ENCODE measurements at regions not wholly inside any gene's neighbourhood (a gene's known extent, or its start where the extent isn't known, plus 50 kb on each side); places are given as distances from the start of the nearest gene placed in this dataset.

DNA sequence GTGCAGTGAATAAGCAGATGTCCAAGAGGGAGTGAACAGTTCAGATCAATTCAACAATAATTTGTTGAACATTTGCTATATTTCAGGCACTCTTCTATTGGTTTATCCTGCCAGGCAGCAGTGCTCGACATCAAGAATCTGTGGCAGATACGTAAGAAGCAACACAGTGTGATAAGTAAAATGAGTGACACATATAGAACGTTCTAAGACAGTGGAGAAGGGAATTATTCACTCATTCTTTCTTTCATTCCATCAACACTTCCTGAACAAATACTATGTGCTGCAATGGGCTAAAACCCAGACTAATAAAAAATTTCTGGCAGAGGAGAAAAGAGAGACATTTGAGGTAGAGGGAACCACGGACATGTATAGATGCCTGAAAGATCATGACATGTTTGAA, 89.9 kb upstream of the GLIS3 start:
- Histone ChIP-seq H3K36me3 (no peaks in the 10 kb centered on the region), H3K27me3 (no peaks in the 10 kb centered on the region), H3K4me1 (no peaks in the 10 kb centered on the region), H3K27ac (no peak overlapping the region), H3K9me3 (no peaks in the 10 kb centered on the region), H3K4me3 (no peak overlapping the region)
- 69 to 83% methylated on average over 1 to 4 of the region's 4 CpGs for WGBS, 2 donors (ENCODE audit: low coverage in 1 of 2)
- TF ChIP-seq EP300 (IDR thresholded peaks at IDR 0.05), result no peak
- TF ChIP-seq POLR2AphosphoS5 (IDR thresholded peaks at IDR 0.05), result no peak
- TF ChIP-seq, protein P1, sequence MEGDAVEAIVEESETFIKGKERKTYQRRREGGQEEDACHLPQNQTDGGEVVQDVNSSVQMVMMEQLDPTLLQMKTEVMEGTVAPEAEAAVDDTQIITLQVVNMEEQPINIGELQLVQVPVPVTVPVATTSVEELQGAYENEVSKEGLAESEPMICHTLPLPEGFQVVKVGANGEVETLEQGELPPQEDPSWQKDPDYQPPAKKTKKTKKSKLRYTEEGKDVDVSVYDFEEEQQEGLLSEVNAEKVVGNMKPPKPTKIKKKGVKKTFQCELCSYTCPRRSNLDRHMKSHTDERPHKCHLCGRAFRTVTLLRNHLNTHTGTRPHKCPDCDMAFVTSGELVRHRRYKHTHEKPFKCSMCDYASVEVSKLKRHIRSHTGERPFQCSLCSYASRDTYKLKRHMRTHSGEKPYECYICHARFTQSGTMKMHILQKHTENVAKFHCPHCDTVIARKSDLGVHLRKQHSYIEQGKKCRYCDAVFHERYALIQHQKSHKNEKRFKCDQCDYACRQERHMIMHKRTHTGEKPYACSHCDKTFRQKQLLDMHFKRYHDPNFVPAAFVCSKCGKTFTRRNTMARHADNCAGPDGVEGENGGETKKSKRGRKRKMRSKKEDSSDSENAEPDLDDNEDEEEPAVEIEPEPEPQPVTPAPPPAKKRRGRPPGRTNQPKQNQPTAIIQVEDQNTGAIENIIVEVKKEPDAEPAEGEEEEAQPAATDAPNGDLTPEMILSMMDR (IDR thresholded peaks at IDR 0.05), result no peak
- TF ChIP-seq POLR2A (IDR thresholded peaks at IDR 0.05), result no peak
- no peak for ATAC-seq

DNA sequence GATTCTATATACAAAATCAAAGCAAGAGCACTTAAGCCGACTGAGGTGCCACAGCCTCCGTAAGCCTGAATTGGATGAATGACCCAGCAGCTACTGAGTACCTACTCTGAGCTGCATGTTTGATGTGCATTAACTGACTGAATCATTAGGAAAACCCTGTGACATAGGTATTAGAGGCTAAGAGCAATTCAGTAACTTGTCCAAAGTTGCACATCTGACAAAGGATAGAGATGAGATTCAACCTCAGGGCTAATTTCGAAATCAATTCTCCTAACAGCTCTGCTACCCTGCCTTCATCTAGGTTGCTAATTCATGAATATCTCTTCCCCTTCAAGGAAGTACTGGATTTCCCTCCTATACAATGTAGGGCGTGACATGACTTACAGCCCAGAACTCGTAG, 89.1 kb upstream of the GLIS3 start:
- no peak for ATAC-seq
- Histone ChIP-seq H3K27ac (no peak overlapping the region), H3K27me3 (no peaks in the 10 kb centered on the region), H3K4me3 (no peak overlapping the region), H3K9me3 (no peaks in the 10 kb centered on the region), H3K4me1 (no peaks in the 10 kb centered on the region), H3K36me3 (no peaks in the 10 kb centered on the region)
- WGBS, 2 donors (ENCODE audit: low coverage in 1 of 2), result 75 to 84% methylated on average over 5 of the region's 5 CpGs
- no peak for TF ChIP-seq POLR2A (IDR thresholded peaks at IDR 0.05)
- TF ChIP-seq EP300 (IDR thresholded peaks at IDR 0.05), result no peak
- TF ChIP-seq, protein P1 (IDR thresholded peaks at IDR 0.05), result no peak
- no peak for TF ChIP-seq POLR2AphosphoS5 (IDR thresholded peaks at IDR 0.05)

DNA sequence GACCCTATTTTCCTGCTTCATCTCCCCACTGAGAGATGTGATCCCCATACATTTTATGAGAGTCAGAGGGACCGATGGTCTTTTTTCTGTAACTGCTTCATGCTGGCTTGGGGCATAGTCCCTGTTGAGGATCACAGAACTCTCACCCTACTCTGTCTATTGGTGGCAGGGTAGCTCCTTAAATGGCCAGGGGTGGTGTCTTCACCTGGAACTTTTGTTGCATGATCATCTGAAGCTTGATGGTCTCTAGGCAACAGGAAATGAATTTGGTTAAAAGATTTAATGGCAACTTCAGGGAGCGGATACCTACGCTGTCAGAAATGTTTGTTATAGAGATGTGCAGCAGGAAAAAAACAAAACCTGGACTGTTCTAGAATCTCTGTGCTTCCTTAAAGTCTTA, 87.0 kb upstream of the GLIS3 start:
- WGBS, 2 donors (ENCODE audit: low coverage in 1 of 2), result 86 to 100% methylated on average over 2 to 3 of the region's 3 CpGs
- H3K36me3 ChIP-seq, result no peaks in the 10 kb centered on the region
- no peaks in the 10 kb centered on the region for H3K9me3 ChIP-seq
- no peak for TF ChIP-seq EP300 (IDR thresholded peaks at IDR 0.05)
- TF ChIP-seq, protein P1 (IDR thresholded peaks at IDR 0.05), result no peak
- no peak for TF ChIP-seq POLR2AphosphoS5 (IDR thresholded peaks at IDR 0.05)
- no peak for TF ChIP-seq POLR2A (IDR thresholded peaks at IDR 0.05)
- H3K4me3 ChIP-seq, result no peak overlapping the region
- no peak for ATAC-seq
- no peaks in the 10 kb centered on the region for H3K4me1 ChIP-seq
- H3K27ac ChIP-seq, result no peak overlapping the region
- no peaks in the 10 kb centered on the region for H3K27me3 ChIP-seq

DNA sequence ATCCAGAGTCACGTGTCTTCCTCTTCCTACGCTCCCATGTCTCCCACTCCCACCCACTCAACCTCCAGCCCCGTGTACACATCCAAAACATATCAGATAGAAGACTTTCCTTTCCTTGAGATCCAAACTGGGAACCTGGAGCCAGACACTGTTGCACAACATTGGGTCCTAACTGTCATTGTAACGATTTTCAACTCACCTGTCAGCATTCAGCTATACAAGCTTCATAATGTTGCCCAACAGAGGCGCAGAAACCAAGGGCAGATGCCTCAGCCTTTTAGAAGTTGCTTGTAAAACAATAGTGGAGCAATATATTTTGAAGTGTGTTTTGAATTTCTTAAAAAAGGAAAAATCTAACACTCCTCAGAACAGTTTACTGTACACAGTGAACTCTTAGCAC, 84.9 kb upstream of the GLIS3 start:
- no peaks in the 10 kb centered on the region for H3K36me3 ChIP-seq
- WGBS, 2 donors (ENCODE audit: low coverage in 1 of 2), result 65% methylated on average over 5 of the region's 5 CpGs; no CpG with 5 or more reads in 1 of the 2 donors
- no peak overlapping the region for H3K4me3 ChIP-seq
- no peaks in the 10 kb centered on the region for H3K27me3 ChIP-seq
- no peak for ATAC-seq
- H3K4me1 ChIP-seq, result no peaks in the 10 kb centered on the region
- H3K9me3 ChIP-seq, result no peaks in the 10 kb centered on the region
- H3K27ac ChIP-seq, result no peak overlapping the region
- TF ChIP-seq EP300 (IDR thresholded peaks at IDR 0.05), result no peak
- no peak for TF ChIP-seq POLR2A (IDR thresholded peaks at IDR 0.05)

DNA sequence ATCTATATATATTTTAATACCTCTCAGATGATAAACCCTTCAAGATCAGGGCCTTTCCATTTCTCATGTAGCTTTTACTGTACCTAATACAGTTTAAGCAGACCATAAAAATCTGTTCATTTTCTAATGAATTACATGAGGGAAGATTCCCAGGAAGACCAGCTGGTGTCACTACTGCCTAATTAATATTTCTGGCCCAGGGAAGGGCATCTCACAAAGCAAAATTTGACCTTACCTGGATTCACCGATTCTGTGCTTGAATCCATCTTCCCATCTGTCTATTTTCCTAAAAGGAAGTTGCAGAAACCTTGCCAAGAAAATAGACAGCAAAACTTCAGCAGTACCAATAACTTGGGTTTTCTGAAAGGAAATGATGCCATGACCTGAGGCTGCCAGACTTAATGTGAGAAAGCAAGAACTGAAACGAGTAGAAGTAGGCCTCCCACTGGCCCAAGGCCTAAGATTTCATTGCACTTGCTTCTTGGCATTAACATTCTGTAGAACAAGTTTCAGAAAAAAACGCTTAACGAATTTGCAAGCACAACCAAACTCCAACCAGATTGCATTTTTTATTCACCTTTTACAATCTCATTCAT, 83.0 kb upstream of the GLIS3 start:
- H3K4me3 ChIP-seq, result no peak overlapping the region
- no peak overlapping the region for H3K27ac ChIP-seq
- no peaks in the 10 kb centered on the region for H3K9me3 ChIP-seq
- no peaks in the 10 kb centered on the region for H3K27me3 ChIP-seq
- no peaks in the 10 kb centered on the region for H3K4me1 ChIP-seq
- 51 to 54% methylated on average over 4 of the region's 4 CpGs for WGBS, 2 donors (ENCODE audit: low coverage in 1 of 2)
- no peak for ATAC-seq
- TF ChIP-seq, protein P1 (IDR thresholded peaks at IDR 0.05), result peak in 3 of 4 experiments; percentile 43 to 71 (median 49)
- no peak for TF ChIP-seq POLR2A (IDR thresholded peaks at IDR 0.05)
- H3K36me3 ChIP-seq, result no peaks in the 10 kb centered on the region

Measured in gastroesophageal sphincter (tissue), 4 donors.